ENCODE measurements at regions not wholly inside any gene's neighbourhood (a gene's known extent, or its start where the extent isn't known, plus 50 kb on each side); places are given as distances from the start of the nearest gene placed in this dataset.

DNA sequence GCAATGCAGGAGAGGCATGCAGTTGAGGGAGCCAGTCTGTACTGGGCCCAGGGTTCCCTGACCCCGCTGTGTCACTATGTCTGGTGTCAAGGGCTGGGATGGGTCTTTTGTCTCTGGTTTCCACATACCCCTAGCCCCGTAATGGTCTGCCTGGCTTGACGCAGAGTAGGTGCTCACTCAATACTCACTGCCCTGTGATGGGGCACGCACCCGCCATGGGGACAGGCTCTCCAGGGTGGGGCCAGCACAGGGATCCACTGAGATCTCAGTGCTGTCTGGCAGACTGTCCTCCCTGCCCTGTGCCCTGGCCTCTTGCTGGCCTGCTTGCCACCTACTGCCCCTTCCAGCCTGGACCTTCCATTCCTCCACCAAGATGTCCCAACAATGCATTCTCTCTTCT, 101.7 kb upstream of the CD82 start:
- H3K27me3 ChIP-seq (replicated peaks; ENCODE audit: insufficient read depth, low read depth, low read length, poor library complexity), result no peaks in the 10 kb centered on the region
- intact Hi-C loops (cut with micrococcal nuclease; ENCODE audit: unreplicated experiment), result no loop called here
- POLR2A ChIA-PET (ENCODE audit: low non-redundant PET), result no interaction called here
- BruUV-seq (replicated peaks), result no TSS peak
- no peaks in the 10 kb centered on the region for H3K4me1 ChIP-seq (ENCODE audit: insufficient read depth, low read length, poor library complexity, severe bottlenecking)
- TF ChIP-seq, protein P1, sequence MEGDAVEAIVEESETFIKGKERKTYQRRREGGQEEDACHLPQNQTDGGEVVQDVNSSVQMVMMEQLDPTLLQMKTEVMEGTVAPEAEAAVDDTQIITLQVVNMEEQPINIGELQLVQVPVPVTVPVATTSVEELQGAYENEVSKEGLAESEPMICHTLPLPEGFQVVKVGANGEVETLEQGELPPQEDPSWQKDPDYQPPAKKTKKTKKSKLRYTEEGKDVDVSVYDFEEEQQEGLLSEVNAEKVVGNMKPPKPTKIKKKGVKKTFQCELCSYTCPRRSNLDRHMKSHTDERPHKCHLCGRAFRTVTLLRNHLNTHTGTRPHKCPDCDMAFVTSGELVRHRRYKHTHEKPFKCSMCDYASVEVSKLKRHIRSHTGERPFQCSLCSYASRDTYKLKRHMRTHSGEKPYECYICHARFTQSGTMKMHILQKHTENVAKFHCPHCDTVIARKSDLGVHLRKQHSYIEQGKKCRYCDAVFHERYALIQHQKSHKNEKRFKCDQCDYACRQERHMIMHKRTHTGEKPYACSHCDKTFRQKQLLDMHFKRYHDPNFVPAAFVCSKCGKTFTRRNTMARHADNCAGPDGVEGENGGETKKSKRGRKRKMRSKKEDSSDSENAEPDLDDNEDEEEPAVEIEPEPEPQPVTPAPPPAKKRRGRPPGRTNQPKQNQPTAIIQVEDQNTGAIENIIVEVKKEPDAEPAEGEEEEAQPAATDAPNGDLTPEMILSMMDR (conservative IDR thresholded peaks at IDR 0.05; ENCODE audit: low read depth, low read length), result no peak
- no peak for TF ChIP-seq EZH2 (IDR thresholded peaks at IDR 0.05; ENCODE audit: borderline replicate concordance, low read depth, low read length, poor library complexity, severe bottlenecking)
- peaks cover 13% of the 10 kb centered on the region for H3K9me3 ChIP-seq (ENCODE audit: low read depth, low read length, poor library complexity, severe bottlenecking)
- no peak overlapping the region for H3K27ac ChIP-seq (ENCODE audit: low read depth, low read length, poor library complexity, severe bottlenecking)
- CTCF ChIA-PET, result no interaction called here
- no peak for DNase-seq (ENCODE audit: low spot score)
- no peaks in the 10 kb centered on the region for H3K36me3 ChIP-seq (ENCODE audit: insufficient read depth, low read length, poor library complexity, severe bottlenecking)
- no peak overlapping the region for H3K4me3 ChIP-seq (ENCODE audit: low read depth, low read length, poor library complexity, severe bottlenecking)

DNA sequence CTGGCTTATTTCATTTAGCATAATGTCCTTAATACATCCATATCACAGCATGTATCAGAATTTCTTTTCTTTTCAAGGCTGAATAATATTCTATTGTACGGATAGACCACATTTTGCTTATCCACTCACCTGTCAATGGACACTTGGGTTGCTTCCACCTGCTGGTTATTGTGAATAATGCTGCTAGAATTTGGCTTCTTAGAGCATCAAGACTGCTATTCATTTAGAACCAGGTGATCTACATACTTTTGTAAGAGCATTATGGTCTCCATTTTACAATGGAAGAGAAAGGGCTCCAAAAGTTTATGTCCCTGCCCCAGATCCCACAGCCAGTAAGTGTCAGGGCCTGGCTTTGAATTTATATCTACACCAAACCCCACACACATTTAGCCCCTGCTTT, 100.7 kb upstream of the CD82 start:
- TF ChIP-seq EZH2 (IDR thresholded peaks at IDR 0.05; ENCODE audit: borderline replicate concordance, low read depth, low read length, poor library complexity, severe bottlenecking), result no peak
- TF ChIP-seq, protein P1 (conservative IDR thresholded peaks at IDR 0.05; ENCODE audit: low read depth, low read length), result peak; percentile 32; the same call in 1 of the 2 replicates
- Histone ChIP-seq H3K27ac (ENCODE audit: low read depth, low read length, poor library complexity, severe bottlenecking) (no peak overlapping the region), H3K36me3 (ENCODE audit: insufficient read depth, low read length, poor library complexity, severe bottlenecking) (no peaks in the 10 kb centered on the region), H3K27me3 (replicated peaks; ENCODE audit: insufficient read depth, low read depth, low read length, poor library complexity) (no peaks in the 10 kb centered on the region), H3K4me3 (ENCODE audit: low read depth, low read length, poor library complexity, severe bottlenecking) (no peak overlapping the region), H3K9me3 (ENCODE audit: low read depth, low read length, poor library complexity, severe bottlenecking) (peaks cover 13% of the 10 kb centered on the region), H3K4me1 (ENCODE audit: insufficient read depth, low read length, poor library complexity, severe bottlenecking) (no peaks in the 10 kb centered on the region)
- ChIA-PET POLR2A (ENCODE audit: low non-redundant PET) (no interaction called here), CTCF (no interaction called here)
- intact Hi-C loops (cut with micrococcal nuclease; ENCODE audit: unreplicated experiment), result no loop called here
- BruUV-seq (replicated peaks), result no TSS peak
- no peak for DNase-seq (ENCODE audit: low spot score)

DNA sequence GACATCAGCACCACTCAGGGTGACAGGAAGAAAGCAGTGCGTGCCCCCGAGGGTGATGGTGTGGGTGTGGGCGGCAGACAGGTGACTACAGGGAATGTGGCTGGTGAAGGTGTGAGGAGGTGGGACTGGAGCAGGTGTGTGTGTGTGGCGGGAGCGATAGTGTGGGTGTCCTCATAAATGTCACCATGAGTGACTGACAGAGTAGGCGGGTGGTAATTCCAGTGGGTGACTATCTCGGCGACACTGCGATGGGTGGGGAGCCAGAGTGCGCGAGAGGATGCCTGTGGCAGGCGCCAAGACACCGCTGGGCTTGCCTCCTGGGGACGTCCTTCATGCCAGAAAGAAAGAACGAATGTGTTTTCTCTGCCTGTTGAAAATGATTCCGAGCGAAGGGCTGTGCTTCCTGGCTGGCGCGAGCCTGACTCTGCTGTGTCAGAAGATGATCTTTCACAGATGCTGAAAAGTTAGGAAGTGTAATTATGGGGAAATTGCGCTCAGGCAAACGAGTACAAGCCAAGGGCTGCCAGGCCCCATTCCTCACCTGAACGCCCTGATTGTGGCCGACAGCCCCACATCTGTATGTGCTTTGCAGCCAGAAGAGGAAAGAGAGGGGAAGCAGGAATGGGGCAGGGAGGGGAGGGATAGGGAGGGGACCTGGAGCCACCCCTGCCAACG, 98.8 kb upstream of the CD82 start:
- Histone ChIP-seq H3K36me3 (ENCODE audit: insufficient read depth, low read length, poor library complexity, severe bottlenecking) (no peaks in the 10 kb centered on the region), H3K27ac (ENCODE audit: low read depth, low read length, poor library complexity, severe bottlenecking) (no peak overlapping the region), H3K9me3 (ENCODE audit: low read depth, low read length, poor library complexity, severe bottlenecking) (peaks cover 13% of the 10 kb centered on the region), H3K4me1 (ENCODE audit: insufficient read depth, low read length, poor library complexity, severe bottlenecking) (no peaks in the 10 kb centered on the region), H3K27me3 (replicated peaks; ENCODE audit: insufficient read depth, low read depth, low read length, poor library complexity) (no peaks in the 10 kb centered on the region), H3K4me3 (ENCODE audit: low read depth, low read length, poor library complexity, severe bottlenecking) (no peak overlapping the region)
- no peak for TF ChIP-seq EZH2 (IDR thresholded peaks at IDR 0.05; ENCODE audit: borderline replicate concordance, low read depth, low read length, poor library complexity, severe bottlenecking)
- TF ChIP-seq, protein P1 (conservative IDR thresholded peaks at IDR 0.05; ENCODE audit: low read depth, low read length), result no peak
- intact Hi-C loops (cut with micrococcal nuclease; ENCODE audit: unreplicated experiment), result no loop called here
- CTCF ChIA-PET, result no interaction called here
- no TSS peak for BruUV-seq (replicated peaks)
- DNase-seq (ENCODE audit: low spot score), result no peak
- POLR2A ChIA-PET (ENCODE audit: low non-redundant PET), result no interaction called here
